Brain microvascular endothelial cell (primary cell): ENCODE measurements at regions not wholly inside any gene's neighbourhood (a gene's known extent, or its start where the extent isn't known, plus 50 kb on each side); places are given as distances from the start of the nearest gene placed in this dataset.

ENCODE experiments used
- DNase-seq: peaks from one replicate; pipeline ENCODE4 v3.0.0-alpha.2; 2020
- H3K27ac ChIP-seq: fragments of 250-450 bp; sonication (Bioruptor Pico); 2 replicates; pipeline ENCODE4 v1.5.1; 2020; ENCODE audit warnings: mild to moderate bottlenecking, moderate library complexity
- H3K27me3 ChIP-seq: fragments of 250-450 bp; sonication (Bioruptor Pico); replicated peaks from 2 replicates; pipeline ENCODE4 v1.5.1; 2020; ENCODE audit warnings: mild to moderate bottlenecking
- H3K36me3 ChIP-seq: fragments of 250-450 bp; sonication (Bioruptor Pico); replicated peaks from 2 replicates; pipeline ENCODE4 v1.5.1; 2020; ENCODE audit warnings: mild to moderate bottlenecking
- H3K4me3 ChIP-seq: 2 replicates; pipeline ENCODE4 v1.5.1; 2011; ENCODE audit warnings: low read depth, mild to moderate bottlenecking, control low read depth, low read length, moderate library complexity
- in situ Hi-C: cut with HindIII; loops from 2 replicates; pipeline ENCODE4 v1.10.0; 2017; ENCODE audit warnings: low sequenced_read_pairs, low pct_ligation_motif_present
- TF ChIP-seq, protein P1 (sequence below): IDR thresholded peaks from 2 replicates; pipeline ENCODE4 v1.5.1; 2011; ENCODE audit warnings: low read depth, mild to moderate bottlenecking, moderate library complexity, low read length, control low read depth, inconsistent platforms; ENCODE audit errors: missing control alignments

DNA sequence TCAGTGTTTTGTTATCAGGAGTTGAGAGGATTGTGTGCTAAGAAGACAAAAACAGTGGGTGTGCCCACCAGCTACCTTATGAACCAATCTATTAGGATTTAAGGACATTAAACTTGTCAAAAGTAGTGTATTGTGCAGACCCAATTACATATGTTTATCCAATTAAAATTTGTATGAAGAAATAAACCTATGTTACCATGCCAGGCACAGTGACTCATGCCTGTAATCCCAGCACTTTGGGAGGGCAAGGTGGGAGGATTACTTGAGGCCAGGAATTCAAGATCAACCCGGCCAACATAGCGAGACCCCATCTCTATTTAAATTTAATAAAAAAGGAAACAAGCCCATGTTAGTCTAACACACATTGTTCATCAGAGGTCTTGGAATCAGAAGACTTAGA is 162.2 kb downstream of the IRS1 start:
- Histone ChIP-seq H3K27ac (no peak overlapping the region), H3K36me3 (no peaks in the 10 kb centered on the region), H3K4me3 (no peak overlapping the region), H3K27me3 (no peaks in the 10 kb centered on the region)
- DNase-seq, result no peak
- in situ Hi-C loops, result no loop called here
- TF ChIP-seq, protein P1, sequence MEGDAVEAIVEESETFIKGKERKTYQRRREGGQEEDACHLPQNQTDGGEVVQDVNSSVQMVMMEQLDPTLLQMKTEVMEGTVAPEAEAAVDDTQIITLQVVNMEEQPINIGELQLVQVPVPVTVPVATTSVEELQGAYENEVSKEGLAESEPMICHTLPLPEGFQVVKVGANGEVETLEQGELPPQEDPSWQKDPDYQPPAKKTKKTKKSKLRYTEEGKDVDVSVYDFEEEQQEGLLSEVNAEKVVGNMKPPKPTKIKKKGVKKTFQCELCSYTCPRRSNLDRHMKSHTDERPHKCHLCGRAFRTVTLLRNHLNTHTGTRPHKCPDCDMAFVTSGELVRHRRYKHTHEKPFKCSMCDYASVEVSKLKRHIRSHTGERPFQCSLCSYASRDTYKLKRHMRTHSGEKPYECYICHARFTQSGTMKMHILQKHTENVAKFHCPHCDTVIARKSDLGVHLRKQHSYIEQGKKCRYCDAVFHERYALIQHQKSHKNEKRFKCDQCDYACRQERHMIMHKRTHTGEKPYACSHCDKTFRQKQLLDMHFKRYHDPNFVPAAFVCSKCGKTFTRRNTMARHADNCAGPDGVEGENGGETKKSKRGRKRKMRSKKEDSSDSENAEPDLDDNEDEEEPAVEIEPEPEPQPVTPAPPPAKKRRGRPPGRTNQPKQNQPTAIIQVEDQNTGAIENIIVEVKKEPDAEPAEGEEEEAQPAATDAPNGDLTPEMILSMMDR, result no peak

DNA sequence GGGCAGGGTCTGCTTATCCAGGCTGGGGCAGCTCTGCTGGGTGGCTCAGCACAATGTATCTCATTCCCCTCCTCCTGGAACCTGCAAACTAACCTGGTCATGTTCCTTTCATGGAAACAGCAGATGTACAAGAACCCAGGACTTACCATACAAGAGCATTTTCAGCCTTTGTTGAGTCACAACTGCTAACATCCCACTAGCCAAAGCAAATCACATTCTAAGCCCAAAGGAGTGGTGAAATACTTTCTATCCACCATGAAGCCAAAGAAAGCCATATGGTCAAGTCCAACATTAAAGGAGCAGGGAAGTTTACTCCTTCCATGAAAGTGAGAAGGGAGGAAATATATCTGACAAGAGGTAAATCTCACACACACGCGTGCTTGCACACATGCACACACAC is 163.0 kb downstream of the IRS1 start:
- in situ Hi-C loops, result no loop called here
- TF ChIP-seq, protein P1, result no peak
- no peaks in the 10 kb centered on the region for H3K27me3 ChIP-seq
- no peak overlapping the region for H3K27ac ChIP-seq
- no peak overlapping the region for H3K4me3 ChIP-seq
- DNase-seq, result no peak
- H3K36me3 ChIP-seq, result no peaks in the 10 kb centered on the region

DNA sequence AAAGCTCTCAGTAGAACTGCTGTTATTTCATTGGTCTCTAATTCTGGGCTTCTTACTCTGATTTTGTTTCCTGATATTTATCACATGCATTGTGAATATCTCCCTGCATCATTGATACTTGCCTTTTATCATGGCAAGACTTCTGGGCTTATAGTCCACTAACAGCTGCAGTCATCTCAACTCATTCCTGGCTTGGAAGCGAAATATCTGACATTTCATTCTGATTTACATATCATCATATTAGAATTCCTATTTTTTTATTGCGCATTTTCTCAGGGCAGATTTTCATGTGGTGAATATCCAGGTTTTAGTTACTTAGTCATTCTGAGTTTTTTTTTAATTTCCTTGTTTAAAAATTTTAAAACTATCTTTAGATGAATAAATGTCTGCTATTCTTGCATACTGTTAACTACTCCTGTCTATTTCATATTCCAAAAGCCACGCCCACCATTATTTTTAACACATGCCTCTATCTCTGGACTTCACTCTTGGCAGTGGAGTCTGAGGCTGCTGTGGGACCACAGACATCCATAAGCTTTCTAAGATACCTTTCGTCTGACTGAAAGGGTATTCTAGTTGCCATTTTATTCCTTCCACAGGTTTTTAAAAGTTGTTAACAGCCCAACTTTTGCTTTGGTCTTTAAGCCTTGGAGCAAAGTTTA is 164.5 kb downstream of the IRS1 start:
- no peak for DNase-seq
- no peak overlapping the region for H3K4me3 ChIP-seq
- no peak overlapping the region for H3K27ac ChIP-seq
- H3K27me3 ChIP-seq, result no peaks in the 10 kb centered on the region
- in situ Hi-C loops, result no loop called here
- no peaks in the 10 kb centered on the region for H3K36me3 ChIP-seq
- TF ChIP-seq, protein P1, result no peak

DNA sequence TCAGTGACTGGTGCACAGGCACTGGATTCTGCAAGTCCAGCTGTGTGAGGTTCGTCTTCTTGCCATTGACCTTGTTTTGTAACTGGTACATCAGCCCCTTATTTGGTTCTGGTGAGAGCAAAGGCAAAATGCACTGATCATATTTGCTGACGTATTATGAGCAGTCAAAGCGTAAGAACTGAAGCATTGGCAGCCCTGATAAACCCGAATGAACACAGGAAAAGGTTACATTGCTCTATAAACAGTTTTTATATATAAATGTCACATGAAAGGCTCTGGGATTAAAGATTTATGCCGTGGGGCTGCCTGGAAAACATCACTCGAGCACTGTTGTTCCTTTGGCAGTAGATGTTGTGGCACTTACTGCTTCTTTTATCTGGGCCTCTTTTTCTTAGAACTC is 167.9 kb downstream of the IRS1 start:
- Histone ChIP-seq H3K27me3 (no peaks in the 10 kb centered on the region), H3K27ac (no peak overlapping the region), H3K4me3 (no peak overlapping the region), H3K36me3 (no peaks in the 10 kb centered on the region)
- TF ChIP-seq, protein P1, result no peak
- in situ Hi-C loops, result no loop called here
- no peak for DNase-seq

DNA sequence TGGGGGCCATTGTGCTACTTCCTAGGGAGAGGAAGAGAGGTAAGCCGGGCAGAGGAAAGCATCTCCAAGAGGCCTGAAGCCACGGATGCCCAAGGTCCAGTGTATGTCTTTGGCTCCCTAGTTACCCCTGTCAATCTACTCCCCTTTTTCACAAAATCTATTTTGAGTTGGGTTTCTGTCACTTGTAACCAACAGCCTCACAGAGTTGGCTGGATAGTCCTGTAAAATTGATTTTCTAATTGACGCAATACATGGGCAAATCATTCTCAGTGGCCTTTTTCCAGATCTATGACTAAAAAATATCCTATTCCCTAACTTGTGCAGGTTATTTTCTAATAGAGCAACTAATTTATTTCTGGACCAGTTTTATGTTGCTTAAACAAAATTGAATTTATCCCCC is 168.4 kb downstream of the IRS1 start:
- in situ Hi-C loops, result no loop called here
- H3K27me3 ChIP-seq, result no peaks in the 10 kb centered on the region
- H3K4me3 ChIP-seq, result no peak overlapping the region
- DNase-seq, result no peak
- TF ChIP-seq, protein P1, result no peak
- no peak overlapping the region for H3K27ac ChIP-seq
- H3K36me3 ChIP-seq, result no peaks in the 10 kb centered on the region

DNA sequence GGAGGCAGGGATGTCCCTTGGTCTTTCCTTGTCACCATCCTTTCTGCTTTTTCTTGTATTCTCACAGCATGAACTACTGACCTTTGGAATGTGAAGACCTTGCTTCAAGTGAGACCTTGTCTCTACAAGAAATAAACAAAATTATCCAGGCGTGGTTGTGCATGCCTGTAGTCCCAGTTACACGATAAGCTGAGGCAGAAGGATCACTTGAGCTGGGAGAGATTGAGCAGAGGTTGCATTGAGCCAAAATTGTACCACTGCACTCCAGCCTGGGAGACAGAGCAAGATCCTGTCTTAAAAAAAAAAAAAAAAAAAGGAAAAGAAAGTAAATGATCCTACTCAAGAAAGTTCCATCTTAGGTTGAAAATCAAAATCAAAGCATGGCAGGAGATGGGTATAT is 173.7 kb downstream of the IRS1 start:
- Histone ChIP-seq H3K4me3 (no peak overlapping the region), H3K27me3 (no peaks in the 10 kb centered on the region), H3K27ac (no peak overlapping the region), H3K36me3 (no peaks in the 10 kb centered on the region)
- TF ChIP-seq, protein P1, result no peak
- no peak for DNase-seq
- in situ Hi-C loops, result no loop called here
